ENCODE measurements at regions not wholly inside any gene's neighbourhood (a gene's known extent, or its start where the extent isn't known, plus 50 kb on each side); places are given as distances from the start of the nearest gene placed in this dataset.

- intact Hi-C loops (cut with DNase I), result no loop called here
- Histone ChIP-seq H3K4me3 (no peak overlapping the region), H3K9me3 (no peaks in the 10 kb centered on the region), H3K36me3 (no peaks in the 10 kb centered on the region), H3K27me3 (no peaks in the 10 kb centered on the region), H3K27ac (no peak overlapping the region), H3K4me1 (peaks cover 0 to 24% (median 10%) of the 10 kb centered on the region in 9 donors)
- no peak for ATAC-seq
- DNase-seq, result no peak
- TF ChIP-seq CTCF (IDR thresholded peaks at IDR 0.05), result no peak
- 95 to 98% methylated on average over 3 of the region's 3 CpGs for WGBS, 2 donors
Observed at GRCh38 chr2:41919135-41919534, 128.7 kb upstream of the PKDCC start.

GRCh38 chr2:41920181-41920580, 127.6 kb upstream of the PKDCC start:
- Histone ChIP-seq H3K36me3 (no peaks in the 10 kb centered on the region), H3K9me3 (peaks cover 0 to 3% (median 0%) of the 10 kb centered on the region in 11 donors), H3K4me1 (peaks cover 0 to 33% (median 10%) of the 10 kb centered on the region in 9 donors), H3K27ac (no peak overlapping the region), H3K4me3 (no peak overlapping the region), H3K27me3 (no peaks in the 10 kb centered on the region)
- intact Hi-C loops (cut with DNase I), result no loop called here
- WGBS, 2 donors, result 88 to 89% methylated on average over 3 of the region's 3 CpGs
- no peak for DNase-seq
- no peak for TF ChIP-seq CTCF (IDR thresholded peaks at IDR 0.05)
- no peak for ATAC-seq

GRCh38 chr2:41920812-41921211, 127.0 kb upstream of the PKDCC start:
- ATAC-seq (peak in 1 of 8 donors; percentile 7), DNase-seq (no peak)
- TF ChIP-seq CTCF (IDR thresholded peaks at IDR 0.05), result no peak
- Histone ChIP-seq H3K4me3 (no peak overlapping the region), H3K9me3 (peaks cover 0 to 3% (median 0%) of the 10 kb centered on the region in 11 donors), H3K4me1 (peaks cover 0 to 33% (median 10%) of the 10 kb centered on the region in 9 donors), H3K36me3 (no peaks in the 10 kb centered on the region), H3K27ac (no peak overlapping the region), H3K27me3 (no peaks in the 10 kb centered on the region)
- intact Hi-C loops (cut with DNase I), result no loop called here
- 92% methylated on average over 2 of the region's 2 CpGs for WGBS, 2 donors

- Histone ChIP-seq H3K27ac (peak overlapping the region in 4 of 10 donors; percentile 19 to 76 (median 64)), H3K4me3 (no peak overlapping the region), H3K9me3 (peaks cover 0 to 3% (median 0%) of the 10 kb centered on the region in 11 donors), H3K36me3 (no peaks in the 10 kb centered on the region), H3K4me1 (peaks cover 5 to 44% (median 20%) of the 10 kb centered on the region in 9 donors), H3K27me3 (no peaks in the 10 kb centered on the region)
- TF ChIP-seq CTCF (IDR thresholded peaks at IDR 0.05), result no peak
- ATAC-seq (peak in 6 of 8 donors; percentile 50 to 77 (median 66)), DNase-seq (no peak)
- intact Hi-C loops (cut with DNase I), result no loop called here
- WGBS, 2 donors, result 37 to 46% methylated on average over 5 of the region's 5 CpGs
Observed at GRCh38 chr2:41922177-41922576, 125.6 kb upstream of the PKDCC start.

Data from heart right ventricle (tissue), 16 donors.